HepG2 (cell line): ENCODE measurements at regions not wholly inside any gene's neighbourhood (a gene's known extent, or its start where the extent isn't known, plus 50 kb on each side); places are given as distances from the start of the nearest gene placed in this dataset.

ENCODE experiments used
- ATAC-seq: fragments of 200-7000 bp; cut with Tn5 transposase; 3 replicates; pipeline ENCODE4 v1.9.1; 2020; ENCODE audit warnings: mild to moderate bottlenecking, moderate library complexity
- BruUV-seq: library from RNA; stranded (reverse); fragments of 400-500 nt; replicated peaks from 2 replicates; lab custom pipeline; 2021; lab: Mats Ljungman, UMichigan
- CTCF ChIA-PET: fragments of 300-600 bp; formaldehyde crosslinking; extraction: SDS; loops from one replicate; lab custom pipeline; 2021; ENCODE audit warnings: low total read pairs, inconsistent platforms, low intra/inter-chr PET ratio; lab: Yijun Ruan, JAX
- POLR2A ChIA-PET: fragments of 350-600 bp; sonication (Branson Sonifier 250); formaldehyde crosslinking; loops from one replicate; lab custom pipeline; 2020; ENCODE audit warnings: antibody characterized with exemption, inconsistent platforms; lab: Yijun Ruan, JAX
- DNase-seq: peaks from one replicate; pipeline ENCODE4 v3.0.0-alpha.2; 2015; ENCODE audit warnings: low spot score
- FAIRE-seq: peaks from 3 replicates; lab custom pipeline; 2011; peaks lifted over from hg19 to GRCh38; lab: Jason Lieb, UNC
- H2AFZ ChIP-seq: one replicate; pipeline ENCODE4 v1.6.1; 2011; ENCODE audit warnings: low read length, inconsistent platforms
- H3K27ac ChIP-seq: fragments of 300-600 bp; 3 replicates; pipeline ENCODE4 v1.8.0; 2011; ENCODE audit warnings: mixed run types, mild to moderate bottlenecking, mixed read lengths, low read length, inconsistent platforms; ENCODE audit not compliant: insufficient read depth; ENCODE audit errors: extremely low read length
- H3K27me3 ChIP-seq, 2 experiments: fragments of 200-600 bp in 1 of 2; 2 replicates in 1 of 2; 3 replicates in 1 of 2; pipeline versions ENCODE4 v1.6.0 to v1.8.0; 2011; ENCODE audit warnings: low read length in 2 of 2, mild to moderate bottlenecking in 2 of 2, moderate library complexity in 2 of 2, inconsistent platforms in 1 of 2; ENCODE audit not compliant: insufficient read depth in 2 of 2, control insufficient read depth in 1 of 2
- H3K36me3 ChIP-seq, 2 experiments: fragments of 200-600 bp in 1 of 2; replicated peaks in 1 of 2; 2 replicates in 1 of 2; 3 replicates in 1 of 2; pipeline versions ENCODE4 v1.5.1 to v1.8.0; 2011; ENCODE audit warnings: low read length in 2 of 2, inconsistent platforms in 1 of 2; ENCODE audit not compliant: insufficient read depth in 2 of 2, control insufficient read depth in 1 of 2
- H3K4me1 ChIP-seq: 2 replicates; pipeline ENCODE4 v1.5.1; 2012; ENCODE audit warnings: low read length, inconsistent platforms; ENCODE audit not compliant: insufficient read depth
- H3K4me2 ChIP-seq: 2 replicates; pipeline ENCODE4 v1.6.0; 2011; ENCODE audit warnings: low read depth, low read length, inconsistent platforms
- H3K4me3 ChIP-seq, 3 experiments: fragments of 200-600 bp in 1 of 3; sonication (generic), shearing (Covaris generic) in 1 of 3; replicated peaks in 1 of 3; 2 replicates each; pipeline ENCODE4 v1.5.1; 2011 to 2016; ENCODE audit warnings: low read length in 3 of 3, inconsistent platforms in 2 of 3, low read depth in 2 of 3, mild to moderate bottlenecking in 2 of 3, control low read depth in 1 of 3, mixed read lengths in 1 of 3; ENCODE audit not compliant: insufficient read depth in 1 of 3
- H3K79me2 ChIP-seq: one replicate; pipeline ENCODE4 v1.6.1; 2011; ENCODE audit warnings: low read length, inconsistent platforms; ENCODE audit not compliant: insufficient read depth
- H3K9ac ChIP-seq: 2 replicates; pipeline ENCODE4 v1.6.0; 2011; ENCODE audit warnings: mild to moderate bottlenecking, low read depth, low read length, inconsistent platforms; ENCODE audit not compliant: insufficient read depth
- H3K9me3 ChIP-seq: 2 replicates; pipeline ENCODE4 v1.5.1; 2012; ENCODE audit warnings: mild to moderate bottlenecking, low read length
- H4K20me1 ChIP-seq: 2 replicates; pipeline ENCODE4 v1.6.0; 2011; ENCODE audit warnings: inconsistent platforms, mild to moderate bottlenecking, low read length, moderate library complexity; ENCODE audit not compliant: insufficient read depth
- GFI1 ChIP-seq: sonication (generic); formaldehyde crosslinking; IDR thresholded peaks from 2 replicates; pipeline ENCODE4 v1.5.0; 2020; ENCODE audit warnings: missing genetic modification reagents, mild to moderate bottlenecking, borderline replicate concordance
- HNRNPH1 ChIP-seq: fragments of 200-400 bp; formaldehyde crosslinking; optimal IDR thresholded peaks from 2 replicates; pipeline ENCODE3; 2017; ENCODE audit warnings: mild to moderate bottlenecking, low read depth, low read length
- NBN ChIP-seq: fragments of 450-650 bp; conservative IDR thresholded peaks from 2 replicates; pipeline ENCODE4 v1.6.1; 2017
- PRMT3 ChIP-seq: sonication (generic); formaldehyde crosslinking; IDR thresholded peaks from 2 replicates; pipeline ENCODE4 v1.8.1; 2022; ENCODE audit warnings: low read depth, mild to moderate bottlenecking, moderate library complexity, missing genetic modification reagents, borderline replicate concordance
- RBM22 ChIP-seq: fragments of 200-400 bp; formaldehyde crosslinking; optimal IDR thresholded peaks from 2 replicates; pipeline ENCODE3; 2017; ENCODE audit warnings: mild to moderate bottlenecking, low read length, moderate library complexity
- RNF2 ChIP-seq: fragments of 450-650 bp; conservative IDR thresholded peaks from 2 replicates; pipeline ENCODE4 v1.6.1; 2016; ENCODE audit warnings: low read depth
- YEATS2 ChIP-seq: sonication (generic); formaldehyde crosslinking; IDR thresholded peaks from 2 replicates; pipeline ENCODE4 v1.4.0; 2020; ENCODE audit warnings: missing genetic modification reagents, borderline replicate concordance
- ZNF564 ChIP-seq: sonication (generic); formaldehyde crosslinking; IDR thresholded peaks from 2 replicates; pipeline ENCODE4 v1.8.1; 2023; ENCODE audit warnings: mild to moderate bottlenecking, missing genetic modification reagents
- WGBS: methylation state at CpG from one replicate; pipeline ENCODE4 v1.1.6; 2017; ENCODE audit warnings: low lambda C conversion rate; 5-methylcytosine and 5-hydroxymethylcytosine counted together
- in situ Hi-C: cut with HindIII; loops from 2 replicates; pipeline ENCODE4 v1.10.0; 2017; ENCODE audit warnings: low pct_unique_long_range_greater_than_20kb; ENCODE audit not compliant: extremely low pct_ligation_motif_present
- intact Hi-C: fragments of 100-400 bp; cut with micrococcal nuclease; formaldehyde crosslinking; loops from one replicate; pipeline ENCODE4 v1.10.0; 2022; ENCODE audit not compliant: unreplicated experiment
- TF ChIP-seq, protein P1 (sequence below): sonication (generic); formaldehyde crosslinking; conservative IDR thresholded peaks from 2 replicates; pipeline ENCODE4 v1.4.0; 2020; ENCODE audit warnings: missing genetic modification reagents
- TF ChIP-seq, protein P2 (sequence below), 2 experiments: fragments of 450-650 bp in 1 of 2; sonication (generic) in 1 of 2; formaldehyde crosslinking in 1 of 2; IDR thresholded peaks; 2 replicates each; pipeline versions ENCODE4 v1.6.1 to v1.8.0; 2016 to 2022; ENCODE audit warnings: antibody characterized with exemption in 1 of 2, mild to moderate bottlenecking in 1 of 2, missing genetic modification reagents in 1 of 2

DNA sequence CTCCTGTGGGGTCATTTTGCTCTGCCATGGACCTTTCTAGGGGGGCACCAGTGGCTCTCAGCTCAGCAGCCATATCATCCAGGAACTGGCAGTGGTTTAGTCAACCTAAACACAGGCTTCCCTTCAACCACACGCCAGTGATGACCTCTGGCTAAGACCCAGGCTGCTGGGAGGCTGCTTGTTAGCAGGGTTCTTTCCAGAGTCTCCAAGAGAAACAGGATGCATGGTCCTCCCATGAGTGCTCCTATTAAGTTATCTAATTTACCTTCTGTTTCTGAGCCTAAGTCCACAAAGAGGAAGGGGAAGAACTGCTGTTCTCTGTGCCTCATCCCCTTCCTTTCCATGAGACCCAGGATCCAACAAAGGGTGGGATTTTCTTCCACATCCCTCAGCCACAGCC is 137.3 kb upstream of the PLXNA2 start:
- POLR2A ChIA-PET: no interaction called here
- no peak overlapping the region for H3K4me3 ChIP-seq
- no peaks in the 10 kb centered on the region for H4K20me1 ChIP-seq
- TF ChIP-seq HNRNPH1 (no peak), YEATS2 (no peak), ZNF564 (CRISPR knock-in tag) (no peak), RNF2 (no peak), PRMT3 (no peak), RBM22 (no peak), GFI1 (no peak), NBN (no peak)
- TF ChIP-seq, protein P1, sequence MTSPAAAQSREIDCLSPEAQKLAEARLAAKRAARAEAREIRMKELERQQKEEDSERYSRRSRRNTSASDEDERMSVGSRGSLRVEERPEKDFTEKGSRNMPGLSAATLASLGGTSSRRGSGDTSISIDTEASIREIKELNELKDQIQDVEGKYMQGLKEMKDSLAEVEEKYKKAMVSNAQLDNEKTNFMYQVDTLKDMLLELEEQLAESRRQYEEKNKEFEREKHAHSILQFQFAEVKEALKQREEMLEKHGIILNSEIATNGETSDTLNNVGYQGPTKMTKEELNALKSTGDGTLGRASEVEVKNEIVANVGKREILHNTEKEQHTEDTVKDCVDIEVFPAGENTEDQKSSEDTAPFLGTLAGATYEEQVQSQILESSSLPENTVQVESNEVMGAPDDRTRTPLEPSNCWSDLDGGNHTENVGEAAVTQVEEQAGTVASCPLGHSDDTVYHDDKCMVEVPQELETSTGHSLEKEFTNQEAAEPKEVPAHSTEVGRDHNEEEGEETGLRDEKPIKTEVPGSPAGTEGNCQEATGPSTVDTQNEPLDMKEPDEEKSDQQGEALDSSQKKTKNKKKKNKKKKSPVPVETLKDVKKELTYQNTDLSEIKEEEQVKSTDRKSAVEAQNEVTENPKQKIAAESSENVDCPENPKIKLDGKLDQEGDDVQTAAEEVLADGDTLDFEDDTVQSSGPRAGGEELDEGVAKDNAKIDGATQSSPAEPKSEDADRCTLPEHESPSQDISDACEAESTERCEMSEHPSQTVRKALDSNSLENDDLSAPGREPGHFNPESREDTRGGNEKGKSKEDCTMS (CRISPR knock-in tag): no peak
- TF ChIP-seq, protein P2, sequence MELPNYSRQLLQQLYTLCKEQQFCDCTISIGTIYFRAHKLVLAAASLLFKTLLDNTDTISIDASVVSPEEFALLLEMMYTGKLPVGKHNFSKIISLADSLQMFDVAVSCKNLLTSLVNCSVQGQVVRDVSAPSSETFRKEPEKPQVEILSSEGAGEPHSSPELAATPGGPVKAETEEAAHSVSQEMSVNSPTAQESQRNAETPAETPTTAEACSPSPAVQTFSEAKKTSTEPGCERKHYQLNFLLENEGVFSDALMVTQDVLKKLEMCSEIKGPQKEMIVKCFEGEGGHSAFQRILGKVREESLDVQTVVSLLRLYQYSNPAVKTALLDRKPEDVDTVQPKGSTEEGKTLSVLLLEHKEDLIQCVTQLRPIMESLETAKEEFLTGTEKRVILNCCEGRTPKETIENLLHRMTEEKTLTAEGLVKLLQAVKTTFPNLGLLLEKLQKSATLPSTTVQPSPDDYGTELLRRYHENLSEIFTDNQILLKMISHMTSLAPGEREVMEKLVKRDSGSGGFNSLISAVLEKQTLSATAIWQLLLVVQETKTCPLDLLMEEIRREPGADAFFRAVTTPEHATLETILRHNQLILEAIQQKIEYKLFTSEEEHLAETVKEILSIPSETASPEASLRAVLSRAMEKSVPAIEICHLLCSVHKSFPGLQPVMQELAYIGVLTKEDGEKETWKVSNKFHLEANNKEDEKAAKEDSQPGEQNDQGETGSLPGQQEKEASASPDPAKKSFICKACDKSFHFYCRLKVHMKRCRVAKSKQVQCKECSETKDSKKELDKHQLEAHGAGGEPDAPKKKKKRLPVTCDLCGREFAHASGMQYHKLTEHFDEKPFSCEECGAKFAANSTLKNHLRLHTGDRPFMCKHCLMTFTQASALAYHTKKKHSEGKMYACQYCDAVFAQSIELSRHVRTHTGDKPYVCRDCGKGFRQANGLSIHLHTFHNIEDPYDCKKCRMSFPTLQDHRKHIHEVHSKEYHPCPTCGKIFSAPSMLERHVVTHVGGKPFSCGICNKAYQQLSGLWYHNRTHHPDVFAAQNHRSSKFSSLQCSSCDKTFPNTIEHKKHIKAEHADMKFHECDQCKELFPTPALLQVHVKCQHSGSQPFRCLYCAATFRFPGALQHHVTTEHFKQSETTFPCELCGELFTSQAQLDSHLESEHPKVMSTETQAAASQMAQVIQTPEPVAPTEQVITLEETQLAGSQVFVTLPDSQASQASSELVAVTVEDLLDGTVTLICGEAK (IDR thresholded peaks at IDR 0.05): no peak
- TF ChIP-seq, protein P2 (CRISPR knock-in tag; IDR thresholded peaks at IDR 0.05): no peak
- no peaks in the 10 kb centered on the region for H3K36me3 ChIP-seq
- intact Hi-C loops (no loop called here), in situ Hi-C loops (no loop called here)
- DNase-seq (no peak), FAIRE-seq (no peak), ATAC-seq (no peak)
- H3K4me1 ChIP-seq: no peaks in the 10 kb centered on the region
- WGBS: no CpG with 5 or more reads among the region's 1 CpG
- no peak overlapping the region for H2AFZ ChIP-seq
- H3K4me2 ChIP-seq: no peak overlapping the region
- 0 out of 5 replicates have a peak, but pooled peaks cover 0 to 1% of the 10 kb centered on the region in 2 experiments for H3K27me3 ChIP-seq
- BruUV-seq: no TSS peak
- H3K9ac ChIP-seq: no peak overlapping the region
- H3K9me3 ChIP-seq: no peaks in the 10 kb centered on the region
- CTCF ChIA-PET: no interaction called here
- H3K27ac ChIP-seq: no peak overlapping the region
- no peaks in the 10 kb centered on the region for H3K79me2 ChIP-seq
